ENCODE measurements at regions not wholly inside any gene's neighbourhood (a gene's known extent, or its start where the extent isn't known, plus 50 kb on each side); places are given as distances from the start of the nearest gene placed in this dataset.

GRCh38 chr2:129713337-129713736 lies 266.1 kb upstream of the RAB6C start:
- no peak overlapping the region for H3K4me3 ChIP-seq (replicated peaks; ENCODE audit: insufficient read depth, low read length)
- TF ChIP-seq CTCF (IDR thresholded peaks at IDR 0.05; ENCODE audit: insufficient read depth, low read length) (no peak), SPI1 (IDR thresholded peaks at IDR 0.05; ENCODE audit: borderline replicate concordance, low read depth) (no peak), GABPA (IDR thresholded peaks at IDR 0.05; ENCODE audit: low read depth) (no peak), REST (IDR thresholded peaks at IDR 0.05; ENCODE audit: insufficient replicate concordance, low read depth) (no peak)
- no peak for DNase-seq (ENCODE audit: low read depth in 1 of 2, low spot score in 1 of 2)
- peaks cover 3% of the 10 kb centered on the region for H3K27me3 ChIP-seq (ENCODE audit: insufficient read depth, poor library complexity, severe bottlenecking)
- H3K27ac ChIP-seq (replicated peaks), result no peak overlapping the region

- no peak for DNase-seq (ENCODE audit: low read depth in 1 of 2, low spot score in 1 of 2)
- Histone ChIP-seq H3K27me3 (ENCODE audit: insufficient read depth, poor library complexity, severe bottlenecking) (peaks cover 3% of the 10 kb centered on the region), H3K27ac (replicated peaks) (no peak overlapping the region), H3K4me3 (replicated peaks; ENCODE audit: insufficient read depth, low read length) (no peak overlapping the region)
- TF ChIP-seq GABPA (IDR thresholded peaks at IDR 0.05; ENCODE audit: low read depth), result no peak
Observed at GRCh38 chr2:129716781-129717559, 262.5 kb upstream of the RAB6C start.

- Histone ChIP-seq H3K27ac (replicated peaks) (no peak overlapping the region), H3K27me3 (ENCODE audit: insufficient read depth, poor library complexity, severe bottlenecking) (peaks cover 3% of the 10 kb centered on the region), H3K4me3 (replicated peaks; ENCODE audit: insufficient read depth, low read length) (no peak overlapping the region)
- no peak for TF ChIP-seq CTCF (IDR thresholded peaks at IDR 0.05; ENCODE audit: insufficient read depth, low read length)
- no peak for TF ChIP-seq POLR2AphosphoS5 (IDR thresholded peaks at IDR 0.05; ENCODE audit: low read depth)
- TF ChIP-seq SPI1 (IDR thresholded peaks at IDR 0.05; ENCODE audit: borderline replicate concordance, low read depth), result no peak
- TF ChIP-seq REST (IDR thresholded peaks at IDR 0.05; ENCODE audit: insufficient replicate concordance, low read depth), result no peak
- TF ChIP-seq GABPA (IDR thresholded peaks at IDR 0.05; ENCODE audit: low read depth), result no peak
- no peak for DNase-seq (ENCODE audit: low read depth in 1 of 2, low spot score in 1 of 2)
Observed at GRCh38 chr2:129717560-129718130, 261.8 kb upstream of the RAB6C start.

- DNase-seq (ENCODE audit: low read depth in 1 of 2, low spot score in 1 of 2), result no peak
- no peaks in the 10 kb centered on the region for H3K27me3 ChIP-seq (ENCODE audit: insufficient read depth, poor library complexity, severe bottlenecking)
- no peak overlapping the region for H3K4me3 ChIP-seq (replicated peaks; ENCODE audit: insufficient read depth, low read length)
- H3K27ac ChIP-seq (replicated peaks), result no peak overlapping the region
- no peak for TF ChIP-seq REST (IDR thresholded peaks at IDR 0.05; ENCODE audit: insufficient replicate concordance, low read depth)
- no peak for TF ChIP-seq GABPA (IDR thresholded peaks at IDR 0.05; ENCODE audit: low read depth)
- TF ChIP-seq POLR2AphosphoS5 (IDR thresholded peaks at IDR 0.05; ENCODE audit: low read depth), result no peak
- no peak for TF ChIP-seq SPI1 (IDR thresholded peaks at IDR 0.05; ENCODE audit: borderline replicate concordance, low read depth)
- TF ChIP-seq CTCF (IDR thresholded peaks at IDR 0.05; ENCODE audit: insufficient read depth, low read length), result no peak
Observed at GRCh38 chr2:129719335-129719734, 260.1 kb upstream of the RAB6C start.

All from HL-60 (cell line).